Thyroid gland (tissue), 4 donors: ENCODE measurements at regions not wholly inside any gene's neighbourhood (a gene's known extent, or its start where the extent isn't known, plus 50 kb on each side); places are given as distances from the start of the nearest gene placed in this dataset.

ENCODE experiments used
- DNase-seq, 2 donors: peaks; one replicate each; pipeline ENCODE4 v3.0.0-alpha.2; 2019
- H3K27ac ChIP-seq, 3 donors: fragments of 200-600 bp; sonication (generic); 1 replicate in 2 of 3; 2 replicates in 1 of 3; pipeline ENCODE4 v1.5.1; 2016 to 2019; ENCODE audit warnings: mild to moderate bottlenecking in 1 of 3, moderate library complexity in 1 of 3
- H3K27me3 ChIP-seq: fragments of 200-600 bp; sonication (generic); one replicate; pipeline ENCODE4 v1.5.1; 2019
- H3K36me3 ChIP-seq, 2 donors: fragments of 200-600 bp; sonication (generic); one replicate each; pipeline ENCODE4 v1.5.1; 2016 to 2019
- H3K4me1 ChIP-seq, 2 donors: fragments of 200-600 bp; sonication (generic); one replicate each; pipeline ENCODE4 v1.5.1; 2017 to 2019
- H3K4me3 ChIP-seq, 3 donors: fragments of 200-600 bp; sonication (generic); replicated peaks in 1 of 3; 1 replicate in 2 of 3; 2 replicates in 1 of 3; pipeline ENCODE4 v1.5.1; 2016; ENCODE audit warnings: mild to moderate bottlenecking in 1 of 3
- H3K9me3 ChIP-seq: fragments of 200-600 bp; sonication (generic); one replicate; pipeline ENCODE4 v1.5.1; 2017
- POLR2A ChIP-seq, 2 donors: fragments of 450-650 bp; IDR thresholded peaks; one replicate each; pipeline ENCODE4 v1.6.1; 2017; ENCODE audit warnings: antibody characterized with exemption in 2 of 2, mild to moderate bottlenecking in 2 of 2, moderate library complexity in 1 of 2
- WGBS, 2 donors: methylation state at CpG; one replicate each; pipeline ENCODE4 v1.1.5; 2017; 5-methylcytosine and 5-hydroxymethylcytosine counted together
- intact Hi-C: fragments of 100-400 bp; cut with DNase I; formaldehyde crosslinking; loops from one replicate; pipeline ENCODE4 v1.15.1; 2023
- TF ChIP-seq, protein P1 (sequence below), 6 experiments: fragments of 200-600 bp in 3 of 6; fragments of 450-650 bp in 3 of 6; sonication (generic) in 3 of 6; IDR thresholded peaks; one replicate each; pipeline ENCODE4 v1.5.1; 2016 to 2019; ENCODE audit warnings: antibody characterized with exemption in 6 of 6, mild to moderate bottlenecking in 2 of 6, inconsistent platforms in 1 of 6, moderate library complexity in 1 of 6

DNA sequence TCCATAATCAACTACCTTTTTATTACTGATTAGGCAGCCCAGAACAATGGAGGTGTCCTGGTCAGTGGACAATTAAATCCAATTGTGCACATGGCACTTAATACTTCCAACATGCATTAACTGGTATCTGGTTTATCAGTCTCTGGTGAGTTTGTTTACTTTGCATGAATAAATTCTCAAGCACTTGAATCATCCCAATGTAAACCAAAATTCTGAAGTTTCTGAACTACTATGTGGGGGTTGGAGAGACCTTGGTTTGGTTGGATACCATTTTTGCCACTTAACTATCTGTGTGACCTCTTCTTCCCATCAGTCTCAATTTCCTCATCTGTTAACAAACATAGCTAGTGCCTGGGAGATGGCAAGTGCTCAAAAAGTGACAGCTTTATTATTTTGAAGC is 70.5 kb upstream of the MAP4 start:
- DNase-seq, result no peak
- intact Hi-C loops, result no loop called here
- H3K27ac ChIP-seq, result peak overlapping the region; percentile 30 to 94 (median 64)
- H3K4me1 ChIP-seq, result peaks cover 18 to 31% of the 10 kb centered on the region in 2 donors
- no peaks in the 10 kb centered on the region for H3K9me3 ChIP-seq
- H3K27me3 ChIP-seq, result no peaks in the 10 kb centered on the region
- no peaks in the 10 kb centered on the region for H3K36me3 ChIP-seq
- no peak overlapping the region for H3K4me3 ChIP-seq
- TF ChIP-seq POLR2A (IDR thresholded peaks at IDR 0.05), result no peak
- TF ChIP-seq, protein P1, sequence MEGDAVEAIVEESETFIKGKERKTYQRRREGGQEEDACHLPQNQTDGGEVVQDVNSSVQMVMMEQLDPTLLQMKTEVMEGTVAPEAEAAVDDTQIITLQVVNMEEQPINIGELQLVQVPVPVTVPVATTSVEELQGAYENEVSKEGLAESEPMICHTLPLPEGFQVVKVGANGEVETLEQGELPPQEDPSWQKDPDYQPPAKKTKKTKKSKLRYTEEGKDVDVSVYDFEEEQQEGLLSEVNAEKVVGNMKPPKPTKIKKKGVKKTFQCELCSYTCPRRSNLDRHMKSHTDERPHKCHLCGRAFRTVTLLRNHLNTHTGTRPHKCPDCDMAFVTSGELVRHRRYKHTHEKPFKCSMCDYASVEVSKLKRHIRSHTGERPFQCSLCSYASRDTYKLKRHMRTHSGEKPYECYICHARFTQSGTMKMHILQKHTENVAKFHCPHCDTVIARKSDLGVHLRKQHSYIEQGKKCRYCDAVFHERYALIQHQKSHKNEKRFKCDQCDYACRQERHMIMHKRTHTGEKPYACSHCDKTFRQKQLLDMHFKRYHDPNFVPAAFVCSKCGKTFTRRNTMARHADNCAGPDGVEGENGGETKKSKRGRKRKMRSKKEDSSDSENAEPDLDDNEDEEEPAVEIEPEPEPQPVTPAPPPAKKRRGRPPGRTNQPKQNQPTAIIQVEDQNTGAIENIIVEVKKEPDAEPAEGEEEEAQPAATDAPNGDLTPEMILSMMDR (IDR thresholded peaks at IDR 0.05), result no peak

DNA sequence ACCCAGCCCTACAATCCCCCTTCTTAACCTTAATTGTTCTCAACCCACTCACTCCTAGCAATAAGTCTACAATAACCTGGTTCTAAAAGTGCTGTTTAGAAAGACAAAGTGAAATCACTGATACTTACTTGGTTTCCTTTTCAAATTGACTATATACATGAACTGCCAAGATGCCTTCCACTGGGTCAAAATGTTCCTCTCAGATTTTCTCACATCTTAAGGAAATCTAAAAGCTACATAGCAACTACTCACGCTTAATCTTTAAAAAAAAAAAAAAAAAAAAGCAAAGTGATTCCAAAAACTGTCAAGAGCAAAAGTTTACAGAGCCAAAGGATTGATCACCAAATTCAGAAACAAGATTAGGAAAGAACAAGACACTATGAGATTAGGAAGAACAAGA is 68.7 kb upstream of the MAP4 start:
- 70 to 83% methylated on average over 1 of the region's 1 CpG for WGBS, 2 donors
- Histone ChIP-seq H3K27me3 (no peaks in the 10 kb centered on the region), H3K4me1 (peaks cover 18 to 29% of the 10 kb centered on the region in 2 donors), H3K9me3 (no peaks in the 10 kb centered on the region), H3K36me3 (no peaks in the 10 kb centered on the region), H3K27ac (peak overlapping the region in 1 of 3 donors; percentile 1), H3K4me3 (no peak overlapping the region)
- DNase-seq, result no peak
- no peak for TF ChIP-seq POLR2A (IDR thresholded peaks at IDR 0.05)
- TF ChIP-seq, protein P1 (IDR thresholded peaks at IDR 0.05), result no peak
- intact Hi-C loops, result no loop called here

DNA sequence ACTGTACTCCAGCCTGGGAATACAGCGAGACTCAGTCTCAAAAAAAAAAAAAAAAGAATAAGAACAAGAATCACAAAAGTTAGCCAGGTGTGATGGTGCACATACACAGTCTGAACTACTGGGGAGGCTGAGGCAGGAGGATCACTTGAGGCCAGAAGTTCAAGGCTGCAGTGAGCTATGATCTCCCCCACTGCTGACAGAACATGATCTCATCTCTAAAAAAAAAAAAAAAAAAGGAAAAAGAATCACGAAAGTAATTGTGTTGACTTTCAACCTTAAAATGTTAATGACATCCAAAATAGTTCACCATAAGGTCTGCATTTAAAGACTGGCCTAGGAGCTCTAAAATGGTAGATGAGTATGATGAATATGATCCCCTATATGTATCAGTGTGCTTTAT is 68.0 kb upstream of the MAP4 start:
- Histone ChIP-seq H3K36me3 (no peaks in the 10 kb centered on the region), H3K27me3 (no peaks in the 10 kb centered on the region), H3K4me1 (peaks cover 13 to 23% of the 10 kb centered on the region in 2 donors), H3K4me3 (no peak overlapping the region), H3K27ac (no peak overlapping the region), H3K9me3 (no peaks in the 10 kb centered on the region)
- no peak for DNase-seq
- TF ChIP-seq POLR2A (IDR thresholded peaks at IDR 0.05), result no peak
- TF ChIP-seq, protein P1 (IDR thresholded peaks at IDR 0.05), result no peak
- WGBS, 2 donors, result 84 to 87% methylated on average over 2 of the region's 2 CpGs
- intact Hi-C loops, result no loop called here

DNA sequence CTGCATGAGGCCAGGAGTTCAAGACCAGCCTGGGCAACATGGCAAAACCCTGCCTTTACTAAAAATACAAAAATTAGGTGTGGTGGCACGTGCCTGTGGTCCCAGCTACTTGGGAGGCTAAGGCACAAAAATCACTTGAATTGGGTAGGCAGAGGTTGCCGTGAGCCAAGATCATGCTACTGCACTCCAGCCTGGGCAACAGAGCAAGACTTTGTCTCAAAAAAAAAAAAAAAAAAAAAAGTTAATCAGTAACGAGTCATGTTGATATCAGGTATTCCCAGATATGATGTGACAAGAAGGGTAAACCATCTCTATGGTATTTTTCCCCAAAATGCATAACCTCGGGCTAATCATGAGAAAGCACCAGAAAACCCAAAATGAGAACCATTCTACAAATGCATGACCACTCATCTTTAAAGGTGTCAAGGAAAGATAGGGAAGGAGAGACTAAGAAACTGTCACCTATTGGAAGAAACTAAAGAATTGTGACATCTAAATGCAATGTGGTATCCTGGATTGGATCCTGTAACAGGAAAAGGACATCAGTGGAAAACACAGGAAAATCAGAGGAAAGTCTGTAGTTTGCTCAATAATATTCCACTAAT is 66.5 kb upstream of the MAP4 start:
- intact Hi-C loops, result no loop called here
- Histone ChIP-seq H3K27ac (no peak overlapping the region), H3K27me3 (no peaks in the 10 kb centered on the region), H3K36me3 (no peaks in the 10 kb centered on the region), H3K4me3 (no peak overlapping the region), H3K4me1 (peaks cover 13 to 23% of the 10 kb centered on the region in 2 donors), H3K9me3 (no peaks in the 10 kb centered on the region)
- no peak for DNase-seq
- 93 to 94% methylated on average over 4 of the region's 4 CpGs for WGBS, 2 donors
- no peak for TF ChIP-seq POLR2A (IDR thresholded peaks at IDR 0.05)
- TF ChIP-seq, protein P1 (IDR thresholded peaks at IDR 0.05), result no peak

DNA sequence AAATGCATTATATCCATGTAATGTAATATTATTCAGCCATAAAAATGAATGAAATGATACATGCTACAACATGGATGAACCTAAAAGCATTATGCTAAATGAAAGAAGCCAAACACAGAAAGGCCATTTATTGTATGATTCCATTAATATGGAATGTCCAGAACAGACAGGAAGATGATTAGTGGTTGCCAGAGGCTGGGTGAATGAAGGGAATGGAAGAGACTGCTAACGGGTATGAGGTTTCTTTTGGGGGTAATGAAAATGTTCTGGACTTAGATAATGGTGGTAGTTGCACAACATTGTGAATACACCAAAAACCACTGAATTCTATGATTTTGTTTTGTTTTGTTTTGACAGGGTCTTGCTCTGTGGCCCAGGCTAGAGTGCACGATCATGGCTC is 61.6 kb upstream of the MAP4 start:
- intact Hi-C loops, result no loop called here
- DNase-seq, result no peak
- H3K4me3 ChIP-seq, result no peak overlapping the region
- no peaks in the 10 kb centered on the region for H3K27me3 ChIP-seq
- no peaks in the 10 kb centered on the region for H3K9me3 ChIP-seq
- no peak overlapping the region for H3K27ac ChIP-seq
- no peaks in the 10 kb centered on the region for H3K36me3 ChIP-seq
- TF ChIP-seq, protein P1 (IDR thresholded peaks at IDR 0.05), result no peak
- TF ChIP-seq POLR2A (IDR thresholded peaks at IDR 0.05), result no peak
- no peaks in the 10 kb centered on the region for H3K4me1 ChIP-seq
- WGBS, 2 donors, result 75 to 82% methylated on average over 2 of the region's 2 CpGs
